Right hindlimb (tissue), 1 donor: ENCODE measurements at regions not wholly inside any gene's neighbourhood (a gene's known extent, or its start where the extent isn't known, plus 50 kb on each side); places are given as distances from the start of the nearest gene placed in this dataset.

Experiments
- DNase-seq: peaks from one replicate; pipeline ENCODE4 v3.0.0-alpha.2; 2018

DNA sequence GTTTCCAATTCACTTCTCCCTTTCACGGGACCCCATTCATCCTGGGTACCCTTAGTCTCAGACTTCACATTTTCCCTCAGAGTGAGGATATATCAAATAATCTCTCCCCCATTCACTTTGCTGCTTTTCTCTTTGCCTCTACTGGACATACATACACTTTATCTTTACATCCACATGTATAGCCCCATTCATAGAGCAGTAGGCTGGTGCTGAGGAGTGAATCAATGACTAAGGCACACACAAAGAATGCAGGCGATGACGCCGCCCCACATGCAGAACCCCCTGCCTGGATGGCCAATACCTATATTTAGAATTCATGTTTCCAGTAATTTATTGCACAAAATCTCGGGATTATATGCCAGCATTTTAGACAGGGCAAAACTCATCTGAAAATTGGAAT lies 554.3 kb upstream of the TENM3 start:
- no peak for DNase-seq

DNA sequence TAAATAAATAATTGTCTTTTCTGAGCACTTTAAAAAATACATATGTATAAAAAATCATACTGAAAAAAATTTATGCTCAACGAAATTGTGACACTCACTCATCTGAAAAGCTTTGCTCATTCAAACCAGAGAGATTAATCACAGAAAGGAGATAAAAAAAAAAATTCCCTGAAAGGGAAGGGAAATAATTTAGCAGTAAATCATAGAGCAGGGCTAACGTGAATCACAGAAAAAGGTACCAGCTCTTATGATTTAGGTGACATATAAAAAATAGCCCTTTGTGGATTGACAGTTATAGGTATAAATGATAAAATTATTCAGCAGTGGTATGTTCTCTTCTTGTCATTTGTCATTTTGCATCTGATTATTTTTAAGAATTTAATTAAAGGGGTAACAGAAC lies 552.7 kb upstream of the TENM3 start:
- DNase-seq, result no peak

GRCh38 chr4:181692965-181693364 lies 550.2 kb upstream of the TENM3 start:
- no peak for DNase-seq

GRCh38 chr4:181693517-181693916 lies 549.7 kb upstream of the TENM3 start:
- DNase-seq, result no peak

DNA sequence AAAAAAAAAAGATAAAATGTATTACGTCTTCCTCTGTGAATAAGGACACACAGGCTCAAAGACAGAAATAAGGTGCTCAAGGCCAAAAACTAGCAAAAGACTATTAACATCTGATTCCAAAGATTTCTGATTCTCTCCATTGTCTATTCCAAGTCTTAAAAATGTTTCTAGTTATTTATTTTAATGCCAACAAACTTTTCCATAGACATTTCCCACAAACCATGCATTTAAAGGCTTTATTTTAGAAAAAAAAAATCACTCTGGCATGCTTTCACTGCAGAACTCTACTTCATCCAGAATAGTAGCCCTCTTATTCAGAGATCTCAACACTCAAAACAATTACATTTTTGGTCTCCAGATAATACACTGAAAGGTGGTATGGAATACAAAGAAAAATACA lies 545.0 kb upstream of the TENM3 start:
- DNase-seq, result no peak

GRCh38 chr4:181701214-181701613 lies 542.0 kb upstream of the TENM3 start:
- DNase-seq, result no peak

GRCh38 chr4:181701894-181702293 lies 541.3 kb upstream of the TENM3 start:
- DNase-seq, result no peak

GRCh38 chr4:181702864-181703495 lies 540.2 kb upstream of the TENM3 start:
- DNase-seq, result no peak

GRCh38 chr4:181710143-181710542 lies 533.1 kb upstream of the TENM3 start:
- no peak for DNase-seq

DNA sequence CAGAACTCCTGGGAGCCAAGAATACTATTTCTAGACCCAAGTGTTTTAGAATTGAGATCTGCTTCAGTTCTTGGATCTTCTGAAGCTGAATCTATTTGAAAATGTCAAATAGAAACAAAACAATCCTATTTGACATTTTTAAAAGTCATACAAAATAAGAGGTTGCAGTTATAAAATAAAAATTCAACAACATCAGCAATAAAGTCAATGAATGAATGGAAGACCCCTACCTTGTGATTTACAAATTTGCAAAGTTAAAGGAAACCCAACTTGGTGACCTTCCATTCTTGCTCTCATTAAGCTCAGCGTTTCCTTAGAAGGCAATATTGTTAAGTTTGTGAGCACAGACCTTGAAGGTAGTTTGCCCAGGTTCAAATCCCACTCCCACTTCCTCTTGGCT lies 531.8 kb upstream of the TENM3 start:
- DNase-seq, result no peak

DNA sequence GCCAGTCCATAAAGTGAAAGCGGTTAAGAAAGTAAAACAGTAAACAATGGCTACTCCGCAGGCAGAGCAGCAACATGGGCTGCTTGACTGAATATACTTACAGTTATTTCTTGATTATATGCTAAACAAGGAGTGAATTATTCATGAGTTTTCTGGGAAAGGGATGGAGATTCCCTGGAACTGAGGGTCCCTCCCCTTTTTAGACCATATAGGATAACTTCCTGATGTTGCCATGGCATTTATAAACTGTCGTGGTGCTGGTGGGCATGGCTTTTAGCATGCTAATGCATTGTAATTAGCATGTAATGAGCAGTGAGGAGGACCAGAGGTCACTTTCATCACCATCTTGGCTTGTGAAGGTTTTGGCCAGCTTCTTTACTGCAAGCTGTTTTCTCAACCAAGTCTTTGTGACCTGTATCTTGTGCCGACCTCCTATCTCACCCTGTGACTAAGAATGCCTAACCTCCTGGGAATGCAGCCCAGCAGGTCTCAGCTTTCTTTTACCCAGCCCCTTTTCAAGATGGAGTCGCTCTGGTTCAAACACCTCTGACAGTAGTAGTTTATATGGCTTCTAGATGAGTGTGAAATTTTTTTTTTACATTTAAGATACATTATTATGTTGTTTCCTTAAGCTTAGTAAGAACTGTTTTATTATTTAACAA lies 514.8 kb upstream of the TENM3 start:
- DNase-seq, result no peak

GRCh38 chr4:181731900-181732299 lies 511.3 kb upstream of the TENM3 start:
- DNase-seq, result no peak

DNA sequence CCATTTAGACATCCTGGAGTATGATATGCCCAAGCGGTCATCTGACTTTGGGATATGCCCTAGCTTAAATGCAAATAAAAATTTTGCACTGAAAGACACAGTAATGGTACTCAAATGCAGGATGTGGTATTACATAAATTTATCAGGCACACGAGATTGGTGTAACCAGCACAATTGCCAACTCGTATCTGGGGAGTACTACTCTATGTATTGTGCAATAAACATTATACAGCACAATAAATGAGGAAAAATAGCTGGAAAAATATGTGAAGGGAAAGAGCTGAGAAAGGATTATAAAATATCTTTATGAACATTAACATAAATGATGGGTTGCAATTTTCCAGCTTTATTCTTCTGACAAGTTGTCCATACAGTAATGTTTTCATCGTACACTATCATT lies 505.5 kb upstream of the TENM3 start:
- no peak for DNase-seq

DNA sequence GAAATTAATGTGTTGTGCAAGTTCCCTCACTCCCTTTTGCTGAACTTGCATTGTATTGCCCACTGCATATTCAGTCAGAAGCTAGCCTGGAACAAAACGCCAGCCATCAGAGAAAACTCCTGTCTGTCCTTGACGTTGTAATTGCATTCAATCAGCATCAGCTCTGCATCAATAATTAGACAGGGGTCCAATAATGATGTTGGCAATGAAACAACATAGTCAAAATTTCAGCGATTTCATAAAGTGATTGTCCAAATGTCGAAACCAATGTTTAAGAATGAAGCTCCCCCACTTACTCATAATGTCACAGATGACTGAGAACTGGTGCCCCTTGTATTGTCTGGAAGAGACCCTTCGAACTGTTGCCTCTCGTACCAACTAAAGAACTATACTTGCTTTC lies 504.2 kb upstream of the TENM3 start:
- no peak for DNase-seq

- no peak for DNase-seq
Observed at GRCh38 chr4:181741513-181741912, 501.7 kb upstream of the TENM3 start.

DNA sequence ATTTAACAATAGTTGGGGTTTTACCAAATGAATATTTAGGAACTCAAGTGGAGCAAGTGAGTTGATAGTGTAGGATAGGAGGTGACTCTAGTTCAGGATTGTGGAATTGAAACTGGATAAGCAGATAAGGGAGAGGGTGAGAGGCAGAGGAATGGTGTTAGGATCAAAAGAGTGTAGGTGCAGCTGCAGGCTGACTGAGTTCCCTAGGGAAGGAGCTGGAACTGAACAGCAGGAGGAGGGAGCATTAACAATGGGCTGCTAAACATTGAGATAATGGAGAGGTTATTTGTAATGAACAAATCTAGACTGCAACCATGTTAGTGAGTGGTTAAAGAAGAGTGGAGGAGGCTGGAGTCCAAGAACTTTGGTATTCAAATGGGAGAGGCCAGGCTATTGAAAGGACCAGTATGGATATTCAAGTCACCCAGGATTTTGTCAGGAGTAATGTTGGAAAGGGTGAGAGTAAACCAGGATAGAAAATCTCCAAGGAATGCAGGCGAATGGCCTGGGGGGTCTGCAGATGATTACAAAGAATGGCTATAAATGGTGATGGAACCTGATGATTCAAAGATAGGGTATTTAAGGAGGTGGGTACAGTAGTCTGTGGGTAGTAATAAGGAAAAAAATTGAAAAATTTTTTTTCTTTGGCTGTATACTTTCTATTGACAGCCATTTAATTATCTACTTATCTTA lies 497.1 kb upstream of the TENM3 start:
- DNase-seq, result no peak

GRCh38 chr4:181748581-181748980 lies 494.6 kb upstream of the TENM3 start:
- no peak for DNase-seq

GRCh38 chr4:181752516-181752915 lies 490.7 kb upstream of the TENM3 start:
- DNase-seq, result no peak

GRCh38 chr4:181753207-181753606 lies 490.0 kb upstream of the TENM3 start:
- DNase-seq, result no peak

DNA sequence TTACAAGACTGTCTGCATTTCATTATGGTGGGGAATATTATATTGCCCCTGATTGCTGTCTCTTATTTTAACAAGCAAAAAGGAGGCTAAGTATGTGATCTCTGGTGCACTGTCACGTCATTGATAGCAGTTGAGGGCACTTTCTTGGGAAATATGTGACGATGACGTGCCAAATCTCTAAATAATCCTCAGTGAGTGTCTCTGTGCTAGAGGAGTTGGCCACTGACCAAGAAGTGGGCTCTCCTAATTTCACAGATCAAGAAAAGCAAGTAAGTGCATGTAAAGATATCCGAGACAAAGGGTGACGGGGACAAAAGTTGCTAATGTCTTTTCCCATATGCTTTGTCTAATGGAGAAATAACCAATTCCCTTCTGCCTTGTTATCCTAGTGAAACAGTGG lies 487.4 kb upstream of the TENM3 start:
- no peak for DNase-seq

- DNase-seq, result no peak
Observed at GRCh38 chr4:181756451-181757095, 486.6 kb upstream of the TENM3 start.

- no peak for DNase-seq
Observed at GRCh38 chr4:181757098-181757497, 486.1 kb upstream of the TENM3 start.

GRCh38 chr4:181757910-181758660 lies 485.1 kb upstream of the TENM3 start:
- DNase-seq, result no peak
